Keratinocyte (primary cell): ENCODE measurements at regions not wholly inside any gene's neighbourhood (a gene's known extent, or its start where the extent isn't known, plus 50 kb on each side); places are given as distances from the start of the nearest gene placed in this dataset.

Experiments
- DNase-seq: peaks from one replicate; pipeline ENCODE4 v3.0.0-alpha.2; 2011; ENCODE audit warnings: low read depth, missing footprints, low spot score
- FAIRE-seq: peaks from 2 replicates; lab custom pipeline; 2011; peaks lifted over from hg19 to GRCh38; lab: Jason Lieb, UNC
- H2AFZ ChIP-seq: 2 replicates; pipeline ENCODE4 v1.6.0; 2012; ENCODE audit warnings: low read length, control low read depth, inconsistent platforms; ENCODE audit not compliant: control insufficient read depth
- H3K27ac ChIP-seq: 2 replicates; pipeline ENCODE4 v1.5.1; 2011; ENCODE audit warnings: low read length; ENCODE audit not compliant: control insufficient read depth, insufficient read depth
- H3K27me3 ChIP-seq: 3 replicates; pipeline ENCODE4 v1.6.0; 2011; ENCODE audit warnings: low read length; ENCODE audit not compliant: control insufficient read depth, insufficient read depth; ENCODE audit errors: extremely low read depth
- H3K36me3 ChIP-seq, 2 experiments: 2 replicates in 1 of 2; 3 replicates in 1 of 2; pipeline ENCODE4 v1.5.1; 2011; ENCODE audit warnings: low read length in 2 of 2, mild to moderate bottlenecking in 1 of 2; ENCODE audit not compliant: control insufficient read depth in 2 of 2, insufficient read depth in 2 of 2; ENCODE audit errors: extremely low read depth in 1 of 2
- H3K4me1 ChIP-seq: 3 replicates; pipeline ENCODE4 v1.5.1; 2011; ENCODE audit warnings: low read length; ENCODE audit not compliant: control insufficient read depth, insufficient read depth; ENCODE audit errors: extremely low read depth
- H3K4me2 ChIP-seq: 3 replicates; pipeline ENCODE4 v1.6.0; 2011; ENCODE audit warnings: low read depth, low read length; ENCODE audit not compliant: control insufficient read depth, insufficient read depth; ENCODE audit errors: extremely low read depth
- H3K4me3 ChIP-seq, 3 experiments: fragments of 200-600 bp in 1 of 3; sonication (generic) in 1 of 3; 2 replicates in 2 of 3; 3 replicates in 1 of 3; pipeline ENCODE4 v1.5.1; 2011 to 2016; ENCODE audit warnings: low read length in 3 of 3, mild to moderate bottlenecking in 3 of 3, control low read depth in 2 of 3, inconsistent platforms in 1 of 3, low read depth in 1 of 3, mixed read lengths in 1 of 3, mixed run types in 1 of 3, moderate library complexity in 1 of 3; ENCODE audit not compliant: control insufficient read depth in 2 of 3, insufficient read depth in 2 of 3; ENCODE audit errors: extremely low read depth in 1 of 3
- H3K79me2 ChIP-seq: 2 replicates; pipeline ENCODE4 v1.6.0; 2012; ENCODE audit warnings: low read length; ENCODE audit not compliant: control insufficient read depth, insufficient read depth
- H3K9ac ChIP-seq: 3 replicates; pipeline ENCODE4 v1.6.0; 2011; ENCODE audit warnings: low read length; ENCODE audit not compliant: control insufficient read depth, insufficient read depth; ENCODE audit errors: extremely low read depth
- H3K9me1 ChIP-seq: 3 replicates; pipeline ENCODE4 v1.6.0; 2011; ENCODE audit warnings: low read length; ENCODE audit not compliant: control insufficient read depth, insufficient read depth; ENCODE audit errors: extremely low read depth
- H3K9me3 ChIP-seq: 2 replicates; pipeline ENCODE4 v1.5.1; 2012; ENCODE audit warnings: low read depth, low read length; ENCODE audit not compliant: control insufficient read depth
- H4K20me1 ChIP-seq: 3 replicates; pipeline ENCODE4 v1.6.0; 2011; ENCODE audit warnings: low read length; ENCODE audit not compliant: control insufficient read depth, insufficient read depth; ENCODE audit errors: extremely low read depth
- EZH2 ChIP-seq: IDR thresholded peaks from one replicate; pipeline ENCODE4 v1.6.1; 2012; ENCODE audit warnings: inconsistent platforms, mild to moderate bottlenecking, low read length, moderate library complexity
- dilution Hi-C: fragments of 300-500 bp; cut with MboI; formaldehyde crosslinking; loops from one replicate; pipeline ENCODE4 v1.7.0; 2020; ENCODE audit warnings: low sequenced_read_pairs; ENCODE audit not compliant: extremely low pct_ligation_motif_present
- TF ChIP-seq, protein P1 (sequence below), 3 experiments: IDR thresholded peaks in 1 of 3; conservative IDR thresholded peaks in 1 of 3; optimal IDR thresholded peaks in 1 of 3; 2 replicates in 2 of 3; 3 replicates in 1 of 3; pipeline versions ENCODE3 to v1.5.1; 2011; ENCODE audit warnings: low read length in 3 of 3, mild to moderate bottlenecking in 3 of 3, moderate library complexity in 2 of 3, control low read depth in 1 of 3, inconsistent platforms in 1 of 3; ENCODE audit not compliant: insufficient read depth in 2 of 3; ENCODE audit errors: extremely low read depth in 1 of 3

DNA sequence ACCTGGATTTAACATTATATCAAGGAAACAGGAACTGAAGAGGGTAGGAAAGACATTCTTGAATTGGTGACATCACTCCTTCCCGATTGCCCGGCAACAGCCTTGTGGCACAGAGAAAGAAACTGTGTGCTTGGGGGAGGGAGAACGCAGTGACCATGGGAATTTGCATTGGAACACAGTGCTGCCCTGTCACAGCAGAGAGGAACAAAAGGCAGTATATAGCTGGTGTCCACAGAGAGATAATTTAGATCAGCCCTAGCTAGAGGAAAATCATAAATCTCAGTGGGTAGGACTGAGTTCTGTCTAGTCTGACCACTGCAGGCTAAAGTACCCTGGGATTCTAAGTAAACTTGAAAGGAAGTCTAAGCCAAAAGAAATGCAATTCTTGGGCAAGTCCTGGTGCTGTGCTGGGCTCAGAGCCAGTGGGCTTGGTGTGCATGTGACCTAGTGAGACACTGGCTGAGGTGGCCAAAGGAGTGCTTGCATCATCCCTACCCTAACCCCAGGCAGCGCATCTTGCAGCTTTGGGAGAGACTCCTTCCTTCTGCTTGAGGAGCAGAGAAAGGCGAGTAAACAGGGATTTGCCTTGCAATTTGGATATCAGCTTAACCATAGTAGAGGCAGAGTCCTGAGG, 697.6 kb downstream of the HACE1 start:
- Histone ChIP-seq H3K4me1 (no peaks in the 10 kb centered on the region), H3K4me3 (no peak overlapping the region), H3K27me3 (no peaks in the 10 kb centered on the region), H3K4me2 (no peak overlapping the region), H3K9me1 (no peaks in the 10 kb centered on the region), H3K9ac (no peak overlapping the region), H3K27ac (no peak overlapping the region), H3K36me3 (no peaks in the 10 kb centered on the region), H2AFZ (no peak overlapping the region), H3K9me3 (no peaks in the 10 kb centered on the region), H3K79me2 (no peaks in the 10 kb centered on the region), H4K20me1 (no peaks in the 10 kb centered on the region)
- no peak for TF ChIP-seq EZH2
- TF ChIP-seq, protein P1, sequence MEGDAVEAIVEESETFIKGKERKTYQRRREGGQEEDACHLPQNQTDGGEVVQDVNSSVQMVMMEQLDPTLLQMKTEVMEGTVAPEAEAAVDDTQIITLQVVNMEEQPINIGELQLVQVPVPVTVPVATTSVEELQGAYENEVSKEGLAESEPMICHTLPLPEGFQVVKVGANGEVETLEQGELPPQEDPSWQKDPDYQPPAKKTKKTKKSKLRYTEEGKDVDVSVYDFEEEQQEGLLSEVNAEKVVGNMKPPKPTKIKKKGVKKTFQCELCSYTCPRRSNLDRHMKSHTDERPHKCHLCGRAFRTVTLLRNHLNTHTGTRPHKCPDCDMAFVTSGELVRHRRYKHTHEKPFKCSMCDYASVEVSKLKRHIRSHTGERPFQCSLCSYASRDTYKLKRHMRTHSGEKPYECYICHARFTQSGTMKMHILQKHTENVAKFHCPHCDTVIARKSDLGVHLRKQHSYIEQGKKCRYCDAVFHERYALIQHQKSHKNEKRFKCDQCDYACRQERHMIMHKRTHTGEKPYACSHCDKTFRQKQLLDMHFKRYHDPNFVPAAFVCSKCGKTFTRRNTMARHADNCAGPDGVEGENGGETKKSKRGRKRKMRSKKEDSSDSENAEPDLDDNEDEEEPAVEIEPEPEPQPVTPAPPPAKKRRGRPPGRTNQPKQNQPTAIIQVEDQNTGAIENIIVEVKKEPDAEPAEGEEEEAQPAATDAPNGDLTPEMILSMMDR (optimal IDR thresholded peaks at IDR 0.05 in 1 of 3, IDR thresholded peaks at IDR 0.05 in 1 of 3, conservative IDR thresholded peaks at IDR 0.05 in 1 of 3; ENCODE audit: extremely low read depth in 1 of 3, insufficient read depth in 2 of 3, low read length in 3 of 3): no peak
- FAIRE-seq (no peak), DNase-seq (no peak)
- dilution Hi-C loops: no loop called here

DNA sequence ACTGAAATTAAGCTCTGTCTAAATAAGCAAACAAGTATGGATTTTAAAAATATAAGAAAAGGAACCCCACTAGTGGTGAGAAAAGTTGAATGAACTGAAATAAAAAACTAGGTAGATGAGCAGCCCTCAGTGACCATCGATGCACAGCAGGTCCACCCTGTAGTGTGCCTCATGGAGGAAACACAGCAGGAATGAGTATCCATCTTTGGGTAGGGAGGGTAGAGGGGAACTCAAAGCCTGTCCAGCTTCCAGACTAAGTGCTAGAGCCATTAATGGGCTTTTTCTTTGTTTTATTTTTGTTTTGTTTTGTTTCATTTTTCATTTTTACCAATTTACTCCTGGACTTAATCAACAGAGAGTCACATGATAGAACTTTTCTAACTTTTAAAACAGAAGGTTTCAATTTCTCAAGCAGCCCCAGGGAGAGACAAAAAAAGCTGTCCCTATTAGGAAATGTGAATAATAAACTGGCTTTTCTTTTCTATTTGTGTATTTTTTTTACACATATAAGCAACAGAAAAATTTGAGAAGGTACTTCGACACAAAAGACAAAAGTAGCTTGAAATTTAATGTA, 700.6 kb downstream of the HACE1 start:
- dilution Hi-C loops: no loop called here
- Histone ChIP-seq H3K9me1 (no peaks in the 10 kb centered on the region), H3K9ac (no peak overlapping the region), H3K9me3 (no peaks in the 10 kb centered on the region), H3K36me3 (no peaks in the 10 kb centered on the region), H4K20me1 (no peaks in the 10 kb centered on the region), H3K27ac (no peak overlapping the region), H3K79me2 (no peaks in the 10 kb centered on the region), H3K4me1 (no peaks in the 10 kb centered on the region), H3K4me2 (no peak overlapping the region), H3K27me3 (no peaks in the 10 kb centered on the region), H2AFZ (no peak overlapping the region), H3K4me3 (no peak overlapping the region)
- FAIRE-seq (no peak), DNase-seq (no peak)
- TF ChIP-seq, protein P1 (optimal IDR thresholded peaks at IDR 0.05 in 1 of 3, IDR thresholded peaks at IDR 0.05 in 1 of 3, conservative IDR thresholded peaks at IDR 0.05 in 1 of 3; ENCODE audit: extremely low read depth in 1 of 3, insufficient read depth in 2 of 3, low read length in 3 of 3): no peak
- TF ChIP-seq EZH2: no peak
